Thyroid gland (tissue), 4 donors: ENCODE measurements at regions not wholly inside any gene's neighbourhood (a gene's known extent, or its start where the extent isn't known, plus 50 kb on each side); places are given as distances from the start of the nearest gene placed in this dataset.

Experiments
- CTCF ChIP-seq, 6 experiments: fragments of 200-600 bp in 3 of 6; fragments of 450-650 bp in 3 of 6; sonication (generic) in 3 of 6; IDR thresholded peaks; one replicate each; pipeline ENCODE4 v1.5.1; 2016 to 2019; ENCODE audit warnings: antibody characterized with exemption in 6 of 6, mild to moderate bottlenecking in 2 of 6, inconsistent platforms in 1 of 6, moderate library complexity in 1 of 6
- POLR2A ChIP-seq, 2 donors: fragments of 450-650 bp; IDR thresholded peaks; one replicate each; pipeline ENCODE4 v1.6.1; 2017; ENCODE audit warnings: antibody characterized with exemption in 2 of 2, mild to moderate bottlenecking in 2 of 2, moderate library complexity in 1 of 2

- TF ChIP-seq CTCF (IDR thresholded peaks at IDR 0.05) (no peak), POLR2A (IDR thresholded peaks at IDR 0.05) (no peak)
These were observed 906.7 kb downstream of the GRID1 start for GRCh38 chr10:85459906-85460305.
